ENCODE measurements at regions not wholly inside any gene's neighbourhood (a gene's known extent, or its start where the extent isn't known, plus 50 kb on each side); places are given as distances from the start of the nearest gene placed in this dataset.

DNA sequence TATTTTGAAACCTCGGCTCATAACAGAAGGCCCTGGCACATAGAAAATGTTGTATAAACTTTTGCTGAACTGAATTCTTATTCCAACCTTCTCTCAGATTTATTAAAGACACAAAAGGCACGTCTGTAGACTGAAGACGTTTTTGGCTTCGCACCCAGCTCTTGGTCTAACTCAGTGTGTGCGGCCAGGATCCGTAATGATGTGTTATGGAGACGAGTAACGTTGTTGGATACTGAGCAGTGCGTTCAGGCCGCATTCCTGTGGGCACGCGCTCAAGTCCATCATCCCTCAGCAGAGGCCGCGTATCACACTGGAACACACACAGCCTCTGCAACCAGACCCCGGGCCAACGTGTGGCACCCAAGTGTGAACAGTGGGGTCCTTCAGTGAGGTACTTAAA lies 154.8 kb upstream of the RAB4A start:
- H3K4me3 ChIP-seq (ENCODE audit: insufficient read depth, low read length), result no peak overlapping the region
- no peak overlapping the region for H3K4me2 ChIP-seq (ENCODE audit: insufficient read depth, low read length)
- H3K79me2 ChIP-seq (ENCODE audit: insufficient read depth, low read length), result no peaks in the 10 kb centered on the region
- H4K20me1 ChIP-seq (ENCODE audit: insufficient read depth, low read length), result no peaks in the 10 kb centered on the region
- no peaks in the 10 kb centered on the region for H3K27me3 ChIP-seq (ENCODE audit: insufficient read depth, low read length)
- H3K4me1 ChIP-seq (ENCODE audit: insufficient read depth, low read length), result no peaks in the 10 kb centered on the region
- no peaks in the 10 kb centered on the region for H3K36me3 ChIP-seq (ENCODE audit: insufficient read depth, low read length)
- no peaks in the 10 kb centered on the region for H3K9me3 ChIP-seq (ENCODE audit: low read depth, low read length)
- H2AFZ ChIP-seq (ENCODE audit: low read length), result no peak overlapping the region
- DNase-seq (ENCODE audit: insufficient read length, low spot score, missing footprints), result no peak
- no peak overlapping the region for H3K27ac ChIP-seq (ENCODE audit: low read depth, low read length)
- TF ChIP-seq, protein P1, sequence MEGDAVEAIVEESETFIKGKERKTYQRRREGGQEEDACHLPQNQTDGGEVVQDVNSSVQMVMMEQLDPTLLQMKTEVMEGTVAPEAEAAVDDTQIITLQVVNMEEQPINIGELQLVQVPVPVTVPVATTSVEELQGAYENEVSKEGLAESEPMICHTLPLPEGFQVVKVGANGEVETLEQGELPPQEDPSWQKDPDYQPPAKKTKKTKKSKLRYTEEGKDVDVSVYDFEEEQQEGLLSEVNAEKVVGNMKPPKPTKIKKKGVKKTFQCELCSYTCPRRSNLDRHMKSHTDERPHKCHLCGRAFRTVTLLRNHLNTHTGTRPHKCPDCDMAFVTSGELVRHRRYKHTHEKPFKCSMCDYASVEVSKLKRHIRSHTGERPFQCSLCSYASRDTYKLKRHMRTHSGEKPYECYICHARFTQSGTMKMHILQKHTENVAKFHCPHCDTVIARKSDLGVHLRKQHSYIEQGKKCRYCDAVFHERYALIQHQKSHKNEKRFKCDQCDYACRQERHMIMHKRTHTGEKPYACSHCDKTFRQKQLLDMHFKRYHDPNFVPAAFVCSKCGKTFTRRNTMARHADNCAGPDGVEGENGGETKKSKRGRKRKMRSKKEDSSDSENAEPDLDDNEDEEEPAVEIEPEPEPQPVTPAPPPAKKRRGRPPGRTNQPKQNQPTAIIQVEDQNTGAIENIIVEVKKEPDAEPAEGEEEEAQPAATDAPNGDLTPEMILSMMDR (IDR thresholded peaks at IDR 0.05; ENCODE audit: extremely low read depth, low read depth, low read length), result no peak

DNA sequence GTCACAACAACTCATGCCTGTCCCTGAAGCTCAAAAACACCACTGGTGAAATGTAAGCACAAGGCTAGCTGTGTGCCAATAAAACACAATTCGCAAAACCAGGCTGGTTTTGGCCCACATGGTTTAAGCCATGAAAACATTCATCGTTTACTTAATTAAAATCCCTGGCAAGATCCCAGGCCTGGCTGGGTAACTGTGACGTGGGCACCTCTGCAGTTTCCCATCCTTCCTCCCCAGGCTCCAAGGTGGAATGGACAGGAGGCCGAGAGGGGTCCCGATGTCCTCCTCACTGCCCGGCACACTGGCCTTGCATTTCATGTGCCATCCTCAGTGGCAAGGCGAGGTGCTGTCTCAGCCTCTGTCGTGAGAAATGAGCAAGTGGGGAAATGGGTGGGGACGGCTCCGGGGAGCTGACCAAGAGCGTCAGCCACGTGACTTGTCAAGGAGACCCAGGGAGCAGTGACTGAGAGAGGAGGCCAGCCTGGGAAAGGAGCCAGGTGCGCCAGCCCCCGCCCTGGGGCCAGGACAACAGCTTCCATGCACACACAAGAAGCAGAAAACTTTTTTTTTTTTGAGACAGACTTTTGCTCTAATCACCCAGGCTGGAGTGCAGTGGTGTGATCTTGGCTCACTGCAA lies 153.1 kb upstream of the RAB4A start:
- TF ChIP-seq, protein P1 (IDR thresholded peaks at IDR 0.05; ENCODE audit: extremely low read depth, low read depth, low read length), result no peak
- H3K27me3 ChIP-seq (ENCODE audit: insufficient read depth, low read length), result no peaks in the 10 kb centered on the region
- no peak for DNase-seq (ENCODE audit: insufficient read length, low spot score, missing footprints)
- H3K36me3 ChIP-seq (ENCODE audit: insufficient read depth, low read length), result no peaks in the 10 kb centered on the region
- H4K20me1 ChIP-seq (ENCODE audit: insufficient read depth, low read length), result no peaks in the 10 kb centered on the region
- H3K4me1 ChIP-seq (ENCODE audit: insufficient read depth, low read length), result no peaks in the 10 kb centered on the region
- no peak overlapping the region for H3K27ac ChIP-seq (ENCODE audit: low read depth, low read length)
- no peak overlapping the region for H3K4me3 ChIP-seq (ENCODE audit: insufficient read depth, low read length)
- H3K9me3 ChIP-seq (ENCODE audit: low read depth, low read length), result no peaks in the 10 kb centered on the region
- H2AFZ ChIP-seq (ENCODE audit: low read length), result no peak overlapping the region
- no peaks in the 10 kb centered on the region for H3K79me2 ChIP-seq (ENCODE audit: insufficient read depth, low read length)
- no peak overlapping the region for H3K4me2 ChIP-seq (ENCODE audit: insufficient read depth, low read length)

DNA sequence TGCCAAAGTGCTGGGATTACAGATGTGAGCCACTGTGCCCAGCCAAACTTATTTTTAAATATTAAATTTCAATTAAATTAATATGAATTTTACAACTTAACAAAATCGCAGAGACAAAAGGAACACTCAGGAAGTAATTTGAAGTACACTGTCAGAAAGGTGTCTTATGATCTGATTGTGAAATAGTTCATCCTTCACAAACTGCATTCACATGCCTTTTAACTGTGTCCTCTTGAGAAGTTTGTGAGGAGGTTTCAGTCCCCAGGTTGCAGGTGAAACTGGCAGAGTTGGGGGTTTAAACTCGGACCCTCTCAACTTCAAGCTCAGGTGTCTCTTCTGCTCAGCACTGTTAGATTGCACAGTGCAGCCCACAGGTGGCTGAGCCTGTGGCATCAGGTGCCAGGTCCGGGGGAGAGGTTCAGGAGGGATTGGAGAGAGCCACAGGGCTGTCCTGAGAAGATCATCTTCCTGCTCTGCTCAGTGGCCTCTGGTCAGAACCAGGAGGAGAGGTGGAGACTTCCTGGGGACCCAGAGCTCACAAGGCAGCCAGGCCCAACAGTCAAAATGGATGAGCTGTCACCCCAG lies 152.3 kb upstream of the RAB4A start:
- Histone ChIP-seq H3K9me3 (ENCODE audit: low read depth, low read length) (no peaks in the 10 kb centered on the region), H3K27me3 (ENCODE audit: insufficient read depth, low read length) (no peaks in the 10 kb centered on the region), H3K79me2 (ENCODE audit: insufficient read depth, low read length) (no peaks in the 10 kb centered on the region), H3K4me3 (ENCODE audit: insufficient read depth, low read length) (no peak overlapping the region), H3K36me3 (ENCODE audit: insufficient read depth, low read length) (no peaks in the 10 kb centered on the region), H3K27ac (ENCODE audit: low read depth, low read length) (no peak overlapping the region), H4K20me1 (ENCODE audit: insufficient read depth, low read length) (no peaks in the 10 kb centered on the region), H3K4me1 (ENCODE audit: insufficient read depth, low read length) (no peaks in the 10 kb centered on the region), H3K4me2 (ENCODE audit: insufficient read depth, low read length) (no peak overlapping the region), H2AFZ (ENCODE audit: low read length) (no peak overlapping the region)
- DNase-seq (ENCODE audit: insufficient read length, low spot score, missing footprints), result no peak
- TF ChIP-seq, protein P1 (IDR thresholded peaks at IDR 0.05; ENCODE audit: extremely low read depth, low read depth, low read length), result no peak

DNA sequence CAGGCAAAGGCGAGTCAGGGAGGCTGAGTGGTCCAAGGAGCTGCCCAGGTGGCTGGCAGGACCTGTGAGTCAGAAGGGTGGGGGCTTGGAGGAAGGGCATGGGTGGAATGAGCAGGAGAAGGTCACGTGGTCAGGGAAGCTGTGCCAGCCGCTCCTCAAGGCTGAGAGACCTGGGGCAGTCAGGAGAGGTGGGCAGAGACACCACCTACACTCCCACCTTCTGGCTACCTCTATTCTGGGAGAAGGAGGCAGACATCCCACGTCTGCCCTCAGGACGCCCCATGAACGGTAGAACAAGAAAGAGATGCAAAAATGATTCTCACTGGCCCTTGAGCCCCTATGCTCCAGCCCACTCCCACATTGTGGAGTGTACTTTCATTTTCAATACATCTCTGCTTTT lies 151.8 kb upstream of the RAB4A start:
- Histone ChIP-seq H2AFZ (ENCODE audit: low read length) (no peak overlapping the region), H3K4me1 (ENCODE audit: insufficient read depth, low read length) (no peaks in the 10 kb centered on the region), H3K9me3 (ENCODE audit: low read depth, low read length) (no peaks in the 10 kb centered on the region), H3K4me2 (ENCODE audit: insufficient read depth, low read length) (no peak overlapping the region), H3K4me3 (ENCODE audit: insufficient read depth, low read length) (no peak overlapping the region), H3K79me2 (ENCODE audit: insufficient read depth, low read length) (no peaks in the 10 kb centered on the region), H3K27ac (ENCODE audit: low read depth, low read length) (no peak overlapping the region), H4K20me1 (ENCODE audit: insufficient read depth, low read length) (no peaks in the 10 kb centered on the region), H3K36me3 (ENCODE audit: insufficient read depth, low read length) (no peaks in the 10 kb centered on the region), H3K27me3 (ENCODE audit: insufficient read depth, low read length) (no peaks in the 10 kb centered on the region)
- TF ChIP-seq, protein P1 (IDR thresholded peaks at IDR 0.05; ENCODE audit: extremely low read depth, low read depth, low read length), result no peak
- no peak for DNase-seq (ENCODE audit: insufficient read length, low spot score, missing footprints)
